ENCODE measurements at regions not wholly inside any gene's neighbourhood (a gene's known extent, or its start where the extent isn't known, plus 50 kb on each side); places are given as distances from the start of the nearest gene placed in this dataset.
A peak's percentile ranks its signal among the peaks of the same experiment; 100 is the strongest.

DNA sequence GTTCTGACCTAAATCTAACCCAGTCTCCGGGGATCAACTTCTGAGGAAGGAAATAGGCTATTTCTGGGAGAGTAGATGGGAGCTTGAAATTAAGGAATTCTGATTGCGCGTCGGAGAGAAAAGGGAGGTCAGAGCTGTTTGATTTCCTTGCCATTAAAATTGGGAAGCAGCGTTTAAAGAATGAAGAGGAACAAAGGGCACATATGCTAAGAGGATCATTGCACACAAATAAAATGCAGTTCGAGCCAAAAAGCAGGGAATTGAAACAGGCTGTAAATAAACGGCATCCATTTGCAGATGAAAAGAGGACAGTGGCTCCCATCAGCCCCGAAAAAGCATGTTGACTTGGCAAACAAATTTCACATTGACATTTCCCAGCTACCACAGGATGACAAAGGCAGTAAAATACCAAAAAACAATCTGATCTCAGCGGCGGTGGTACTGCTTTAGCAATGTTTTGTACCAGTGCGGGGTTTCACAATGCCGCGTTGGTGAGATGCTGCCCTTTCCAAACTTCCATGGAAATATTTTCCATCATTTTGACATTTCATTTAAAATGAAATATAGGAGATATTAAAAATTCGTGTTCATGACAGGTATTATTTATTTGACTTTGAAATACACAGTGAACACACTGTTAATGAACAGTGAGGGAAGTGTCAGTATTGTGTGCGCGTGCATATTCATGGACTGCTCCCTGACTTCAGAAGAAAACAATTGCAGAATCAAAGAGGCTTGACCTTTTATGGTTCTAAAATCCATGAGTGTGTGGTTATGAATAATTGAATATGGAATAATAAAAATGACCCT lies 108.8 kb downstream of the SQOR start:
- no peak for DNase-seq

DNA sequence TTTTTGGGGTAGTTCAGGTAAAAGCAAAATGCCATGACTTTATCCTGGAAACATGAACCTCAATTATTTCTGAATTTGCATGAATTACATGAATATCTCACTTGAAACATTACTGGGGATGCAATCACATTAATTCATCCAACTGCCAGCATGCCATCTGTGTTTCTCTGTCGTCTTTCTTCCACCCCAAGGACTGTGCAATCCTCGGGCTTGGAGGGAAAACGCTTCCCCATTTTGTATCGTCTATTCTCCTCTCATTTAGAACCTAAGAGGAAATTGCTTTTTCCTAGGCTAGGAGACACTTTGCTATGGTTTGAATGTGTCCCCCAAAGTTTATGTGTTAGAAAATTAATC lies 109.4 kb downstream of the SQOR start:
- DNase-seq, result no peak

GRCh38 chr15:45747426-45747825 lies 112.6 kb downstream of the SQOR start:
- DNase-seq, result no peak

DNA sequence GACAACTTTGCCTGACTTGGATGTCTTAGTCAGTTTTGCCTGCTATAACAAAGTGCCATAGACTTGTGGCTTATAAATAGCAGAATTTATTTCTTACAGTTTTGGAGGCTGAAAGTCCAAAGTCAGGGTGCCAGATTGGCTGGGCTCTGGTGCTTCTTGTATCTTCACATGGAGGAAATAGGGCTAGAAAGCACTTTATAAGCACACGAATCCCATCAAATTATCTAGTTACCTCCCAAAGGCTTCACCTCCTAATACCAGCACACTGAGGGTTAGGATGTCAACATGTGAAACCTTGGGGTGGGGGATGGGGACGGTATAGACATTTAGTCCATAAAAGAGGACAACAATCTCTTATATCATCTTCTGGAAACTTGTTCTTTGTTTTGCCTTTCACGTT lies 116.8 kb downstream of the SQOR start:
- DNase-seq, result no peak

- DNase-seq, result no peak
Measured at GRCh38 chr15:45759936-45760335, 125.1 kb downstream of the SQOR start.

GRCh38 chr15:45762726-45763125 lies 127.9 kb downstream of the SQOR start:
- no peak for DNase-seq

DNA sequence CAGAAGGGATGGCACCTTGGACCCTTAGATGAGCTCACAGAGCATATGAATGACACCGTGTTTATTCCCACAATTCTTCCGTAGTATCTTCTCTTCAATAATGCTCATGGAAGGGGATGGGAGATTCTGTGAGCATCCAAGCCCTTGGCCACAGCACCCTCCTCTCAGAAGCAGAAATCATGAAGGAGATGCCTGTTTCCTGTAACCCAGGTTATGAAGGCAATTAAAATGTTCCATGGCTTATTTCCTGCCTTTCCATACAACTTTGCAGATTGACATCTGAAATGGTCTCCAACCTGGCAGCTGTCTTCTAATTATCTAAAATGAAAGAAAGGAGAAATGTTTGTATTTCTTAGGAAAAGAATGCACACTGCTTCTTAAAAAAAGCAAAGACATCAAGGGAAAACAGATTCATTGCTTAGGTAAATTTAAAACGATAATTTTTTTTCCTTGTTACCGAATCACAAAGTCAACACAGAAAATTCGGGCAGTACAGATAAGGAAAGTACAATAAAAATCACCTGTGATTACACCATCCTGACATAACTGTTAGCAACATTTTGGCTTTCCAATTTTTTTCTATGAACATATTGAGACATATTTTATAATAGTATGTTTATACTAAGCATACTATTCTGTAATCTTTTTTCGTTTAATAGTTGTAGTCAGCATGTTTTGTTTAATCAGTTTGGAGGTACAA lies 128.5 kb downstream of the SQOR start:
- no peak for DNase-seq

DNA sequence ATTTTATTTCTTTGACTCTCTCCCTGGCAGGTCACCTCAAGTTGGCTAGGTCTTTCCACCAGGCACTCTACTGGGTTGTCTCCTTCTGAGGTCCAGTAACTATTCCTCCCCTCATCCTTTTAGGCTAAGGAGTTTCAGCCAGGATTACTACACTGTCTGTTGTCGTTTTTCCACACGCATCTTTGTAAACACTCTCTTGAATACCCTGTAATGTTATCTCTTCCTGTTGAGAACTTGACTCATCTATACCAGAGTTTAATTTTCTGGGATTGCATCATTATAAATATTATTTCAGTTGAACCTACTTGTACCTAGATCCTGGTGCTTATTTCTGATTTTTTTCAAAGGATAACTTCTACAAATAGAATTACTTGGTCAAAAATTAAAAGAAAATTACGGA lies 138.3 kb downstream of the SQOR start:
- no peak for DNase-seq

GRCh38 chr15:45776772-45777171 lies 141.9 kb downstream of the SQOR start:
- no peak for DNase-seq

DNA sequence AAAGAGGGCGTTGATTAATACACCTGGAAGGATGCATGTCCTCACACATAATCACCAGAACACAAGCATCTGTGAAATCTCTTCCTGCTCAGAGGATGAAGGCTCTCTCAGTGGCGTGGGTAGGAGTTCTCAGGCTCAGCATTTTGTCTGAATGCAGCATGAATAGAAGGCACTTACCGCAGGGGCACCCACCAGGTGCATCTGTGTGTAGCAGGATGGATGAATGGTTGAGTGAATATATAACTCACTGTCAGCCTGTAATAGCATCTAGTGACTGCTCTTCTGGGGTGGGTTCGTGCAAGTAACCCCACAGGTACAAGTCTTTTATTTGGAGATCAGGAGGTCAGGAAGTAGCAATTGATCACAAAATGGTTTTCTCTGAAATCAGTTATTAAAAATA lies 143.0 kb downstream of the SQOR start:
- DNase-seq, result no peak

- DNase-seq, result no peak
Measured at GRCh38 chr15:45780352-45780751, 145.5 kb downstream of the SQOR start.

- no peak for DNase-seq
Measured at GRCh38 chr15:45784656-45785055, 149.8 kb downstream of the SQOR start.

DNA sequence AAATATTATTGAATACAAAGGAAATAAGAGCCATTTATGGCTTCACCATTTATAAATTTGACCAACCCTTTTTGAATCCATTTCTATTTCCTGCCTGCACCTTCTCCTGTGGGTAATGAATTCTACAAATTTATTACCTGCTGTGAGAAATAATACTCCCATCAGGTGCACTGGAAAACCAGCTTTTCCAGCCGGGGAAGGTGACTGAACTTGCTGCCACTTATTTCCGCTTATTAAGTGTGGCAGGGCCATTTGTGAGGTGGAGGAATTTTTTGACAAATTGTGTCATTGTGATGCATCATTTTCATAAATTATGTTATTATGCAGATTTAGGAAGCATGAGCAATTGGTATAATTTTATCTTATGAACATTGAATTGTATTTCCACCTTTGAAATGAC lies 151.1 kb downstream of the SQOR start:
- DNase-seq, result no peak

DNA sequence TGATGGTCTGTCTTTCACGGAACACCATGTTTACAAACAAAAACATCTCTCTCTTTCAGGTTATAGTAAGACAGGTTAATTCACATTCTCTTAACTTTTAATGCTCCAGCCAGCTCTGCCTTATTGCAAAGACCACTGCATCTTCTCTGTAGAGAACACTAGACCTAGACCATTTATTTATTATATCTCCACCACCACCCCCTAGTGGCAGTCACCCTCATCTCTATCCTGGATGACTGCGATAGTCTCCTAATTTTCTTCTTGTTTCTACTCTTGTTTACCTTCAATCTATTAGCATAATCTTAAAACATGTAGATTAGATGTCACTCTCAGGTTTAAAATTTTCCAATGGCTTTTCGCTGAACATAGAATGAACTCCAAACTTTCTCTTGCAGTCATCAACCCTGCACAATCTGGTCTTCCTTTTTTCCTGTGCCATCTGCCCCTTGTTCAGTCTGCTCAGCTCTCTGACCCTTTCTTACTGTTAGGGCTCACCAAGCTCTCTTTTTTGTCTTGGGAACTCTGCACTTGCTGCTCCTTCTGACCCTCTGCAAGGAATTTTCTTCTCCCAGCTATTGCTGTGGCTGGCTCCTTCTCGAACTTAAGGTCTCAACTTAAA lies 155.6 kb downstream of the SQOR start:
- peak; percentile 2 for DNase-seq

GRCh38 chr15:45794304-45794703 lies 159.5 kb downstream of the SQOR start:
- no peak for DNase-seq

DNA sequence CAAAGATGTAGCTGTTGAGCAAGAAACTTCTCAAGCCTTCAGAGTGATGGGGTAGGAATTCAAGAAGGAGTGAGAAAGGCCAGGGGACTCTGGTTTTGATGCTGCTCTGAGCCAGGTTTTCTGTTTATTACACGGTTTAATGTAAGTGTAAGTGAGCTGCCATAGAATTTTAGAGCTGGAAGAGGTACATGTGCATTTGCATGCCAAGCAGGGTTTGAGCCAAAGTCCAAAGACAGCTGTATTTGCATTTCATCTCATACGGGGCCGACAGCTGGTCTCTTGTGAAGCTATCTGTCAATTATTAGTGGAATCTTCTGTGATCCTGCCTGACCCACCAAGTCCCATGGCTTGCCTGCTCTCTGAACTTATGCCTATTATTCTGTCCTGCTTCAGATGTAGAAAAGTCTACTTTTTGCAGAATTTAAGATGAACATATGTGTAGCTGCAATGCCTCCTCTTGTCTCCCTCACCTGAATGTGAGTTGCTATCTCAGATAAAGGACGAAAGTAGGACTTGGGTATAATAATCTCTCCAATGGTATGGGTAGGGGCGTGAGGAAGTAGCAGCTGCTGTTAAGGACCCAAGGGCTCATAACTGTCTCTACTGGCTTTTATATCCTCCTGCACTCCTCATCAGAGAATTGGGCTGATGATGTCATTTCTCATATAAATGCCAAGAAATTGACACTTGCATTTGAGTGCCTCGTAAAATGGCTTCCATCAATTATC lies 160.0 kb downstream of the SQOR start:
- no peak for DNase-seq

GRCh38 chr15:45795440-45796069 lies 160.7 kb downstream of the SQOR start:
- DNase-seq, result no peak

GRCh38 chr15:45796433-45796832 lies 161.6 kb downstream of the SQOR start:
- no peak for DNase-seq

DNA sequence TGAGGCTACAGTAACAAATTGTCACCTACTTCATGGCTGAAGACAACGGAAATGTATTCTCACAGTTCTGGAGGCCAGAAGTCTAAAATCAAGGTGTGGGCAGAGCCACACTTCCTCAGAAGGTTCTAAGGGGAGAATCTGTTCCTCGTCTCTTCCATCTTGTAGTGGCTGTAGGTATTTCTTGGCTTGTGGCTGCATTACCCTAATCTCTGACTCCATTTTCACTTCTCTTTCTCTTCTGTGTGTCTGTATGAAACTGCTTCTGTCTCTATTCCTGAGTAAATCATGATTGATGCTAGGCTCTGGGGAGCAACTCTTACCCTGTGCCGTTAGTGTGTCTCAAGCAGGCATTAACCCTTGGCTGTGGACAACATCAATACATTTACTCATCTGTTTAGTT lies 164.7 kb downstream of the SQOR start:
- no peak for DNase-seq

GRCh38 chr15:45801543-45801942 lies 166.7 kb downstream of the SQOR start:
- no peak for DNase-seq

- DNase-seq, result no peak
Measured at GRCh38 chr15:45802140-45802539, 167.3 kb downstream of the SQOR start.

DNA sequence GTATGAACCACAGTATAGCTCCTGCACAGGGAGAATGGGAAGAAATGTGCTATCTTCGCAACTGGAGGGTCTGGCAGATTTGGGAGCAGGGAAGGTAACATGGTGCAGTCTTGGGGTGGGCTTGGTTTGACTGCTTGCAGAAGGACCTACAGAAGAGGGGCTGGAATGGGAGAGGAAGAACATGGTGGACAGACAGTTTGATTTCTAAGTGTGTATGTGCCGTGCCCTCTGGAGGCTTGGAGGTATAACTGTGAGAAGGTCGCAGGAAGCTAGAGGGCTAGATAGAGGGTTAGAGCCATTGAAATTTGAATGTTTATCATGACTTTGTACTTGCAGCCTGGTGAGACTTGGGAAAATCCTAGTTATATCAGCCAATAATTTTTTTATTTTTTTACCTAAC lies 169.2 kb downstream of the SQOR start:
- DNase-seq, result no peak

DNA sequence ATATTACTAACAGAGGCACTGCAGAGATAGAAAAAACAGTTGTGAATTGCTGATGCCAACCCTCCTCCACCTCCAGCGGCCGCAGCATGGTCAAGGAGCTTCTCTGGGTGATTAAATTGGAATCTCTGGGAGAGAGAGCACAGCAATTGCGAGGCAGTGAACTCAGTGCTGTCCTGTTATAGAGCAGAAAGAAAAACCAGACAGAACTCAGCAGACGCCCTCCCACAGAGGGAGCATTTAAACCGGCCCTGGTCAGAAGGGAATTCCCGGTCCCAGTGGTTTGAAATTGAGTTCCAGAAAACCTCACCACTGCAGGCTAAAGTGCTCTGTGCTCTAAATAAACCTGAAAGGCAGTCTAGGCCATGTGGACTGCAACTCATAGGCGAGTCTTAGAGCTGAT lies 175.4 kb downstream of the SQOR start:
- no peak for DNase-seq

Data from CD4-positive, alpha-beta T cell treated with Interleukin-21 for 1 hour (primary cell).